Erythroblast (primary cell): ENCODE measurements at regions not wholly inside any gene's neighbourhood (a gene's known extent, or its start where the extent isn't known, plus 50 kb on each side); places are given as distances from the start of the nearest gene placed in this dataset.

Experiments used
- GATA1 ChIP-seq: IDR thresholded peaks from 2 replicates; pipeline ENCODE4 v1.6.1; 2011; ENCODE audit warnings: low read depth, mild to moderate bottlenecking, control low read depth, low read length, moderate library complexity
- POLR2A ChIP-seq: IDR thresholded peaks from 2 replicates; pipeline ENCODE4 v1.6.1; 2011; ENCODE audit warnings: mild to moderate bottlenecking, low read length

- TF ChIP-seq POLR2A (no peak), GATA1 (no peak)
Measured at GRCh38 chr1:83017276-83017675, 981.7 kb downstream of the TTLL7 start.
